ENCODE measurements at regions not wholly inside any gene's neighbourhood (a gene's known extent, or its start where the extent isn't known, plus 50 kb on each side); places are given as distances from the start of the nearest gene placed in this dataset.
"Not testable (repeated sequence)": the region's sequence is repeated elsewhere in the genome, so short reads cannot be mapped to it uniquely, and the experiment has no call there.

DNA sequence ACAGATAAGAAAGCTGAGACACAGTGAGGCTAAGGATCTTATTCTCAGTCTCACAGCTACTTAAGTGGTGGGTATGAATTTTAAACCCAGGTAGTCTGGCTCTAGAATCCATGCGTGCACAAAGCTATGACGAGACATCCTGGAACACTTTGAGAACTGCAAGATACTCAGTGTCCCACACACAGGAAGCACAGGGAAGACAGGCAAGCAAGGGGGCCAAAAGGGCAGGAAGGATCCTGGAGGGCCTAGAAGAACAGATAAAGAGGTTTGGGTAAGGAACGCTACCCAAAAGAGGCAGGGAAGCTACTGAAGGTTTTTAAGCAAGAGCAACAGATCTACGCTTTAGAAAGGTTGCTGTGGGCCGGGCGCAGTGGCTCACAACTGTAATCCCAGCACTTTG lies 99.1 kb upstream of the HES1 start:
- H3K36me3 ChIP-seq (ENCODE audit: control insufficient read depth, insufficient read depth, low read length), result no peaks in the 10 kb centered on the region
- H3K4me3 ChIP-seq (ENCODE audit: low read depth, low read length), result no peak overlapping the region
- DNase-seq (ENCODE audit: low read depth), result no peak
- no peaks in the 10 kb centered on the region for H3K27me3 ChIP-seq (ENCODE audit: control insufficient read depth, insufficient read depth, low read length)
- TF ChIP-seq, protein P1, sequence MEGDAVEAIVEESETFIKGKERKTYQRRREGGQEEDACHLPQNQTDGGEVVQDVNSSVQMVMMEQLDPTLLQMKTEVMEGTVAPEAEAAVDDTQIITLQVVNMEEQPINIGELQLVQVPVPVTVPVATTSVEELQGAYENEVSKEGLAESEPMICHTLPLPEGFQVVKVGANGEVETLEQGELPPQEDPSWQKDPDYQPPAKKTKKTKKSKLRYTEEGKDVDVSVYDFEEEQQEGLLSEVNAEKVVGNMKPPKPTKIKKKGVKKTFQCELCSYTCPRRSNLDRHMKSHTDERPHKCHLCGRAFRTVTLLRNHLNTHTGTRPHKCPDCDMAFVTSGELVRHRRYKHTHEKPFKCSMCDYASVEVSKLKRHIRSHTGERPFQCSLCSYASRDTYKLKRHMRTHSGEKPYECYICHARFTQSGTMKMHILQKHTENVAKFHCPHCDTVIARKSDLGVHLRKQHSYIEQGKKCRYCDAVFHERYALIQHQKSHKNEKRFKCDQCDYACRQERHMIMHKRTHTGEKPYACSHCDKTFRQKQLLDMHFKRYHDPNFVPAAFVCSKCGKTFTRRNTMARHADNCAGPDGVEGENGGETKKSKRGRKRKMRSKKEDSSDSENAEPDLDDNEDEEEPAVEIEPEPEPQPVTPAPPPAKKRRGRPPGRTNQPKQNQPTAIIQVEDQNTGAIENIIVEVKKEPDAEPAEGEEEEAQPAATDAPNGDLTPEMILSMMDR (IDR thresholded peaks at IDR 0.05; ENCODE audit: insufficient read depth, low read length, poor library complexity, severe bottlenecking), result no peak

DNA sequence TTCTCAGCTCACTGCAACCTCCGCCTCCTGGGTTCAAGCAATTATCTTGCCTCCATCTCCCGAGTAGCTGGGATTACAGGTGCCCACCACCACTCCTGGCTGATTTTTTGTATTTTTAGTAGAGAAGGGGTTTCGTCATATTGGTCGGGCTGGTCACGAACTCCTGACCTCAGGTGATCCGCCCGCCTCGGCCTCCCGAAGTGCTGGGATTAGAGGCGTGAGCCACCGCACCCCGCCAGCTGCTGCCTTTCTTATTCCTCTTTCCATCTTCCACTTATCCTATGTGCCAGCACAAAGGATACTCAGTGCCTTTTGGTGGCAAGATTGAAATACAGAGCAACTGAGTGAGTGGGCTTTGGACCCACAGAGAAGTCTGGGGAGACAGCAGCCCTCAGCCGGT lies 97.6 kb upstream of the HES1 start:
- H3K27me3 ChIP-seq (ENCODE audit: control insufficient read depth, insufficient read depth, low read length); H3K36me3 ChIP-seq (ENCODE audit: control insufficient read depth, insufficient read depth, low read length); H3K4me3 ChIP-seq (ENCODE audit: low read depth, low read length); DNase-seq (ENCODE audit: low read depth): not testable (repeated sequence)

DNA sequence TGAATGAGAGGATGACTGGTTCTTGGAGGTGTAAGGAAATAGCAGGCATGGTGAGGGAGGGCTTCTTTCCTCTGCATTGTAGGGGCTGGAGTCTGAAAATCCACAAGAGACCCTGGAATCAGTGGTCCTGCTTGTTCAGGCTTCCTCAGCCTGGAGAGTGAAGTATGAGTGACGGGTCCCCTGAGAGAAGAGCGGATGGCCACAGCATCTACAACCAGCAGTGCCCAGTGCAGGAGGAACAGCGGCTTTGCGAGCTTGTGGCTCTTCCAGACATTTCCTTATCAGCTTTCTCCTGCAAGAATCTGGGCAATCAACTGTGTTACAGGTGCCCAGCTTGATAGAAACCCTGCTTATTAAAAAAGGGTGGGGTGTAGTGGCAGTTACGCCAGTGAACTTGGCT lies 97.0 kb upstream of the HES1 start:
- Histone ChIP-seq H3K27me3 (ENCODE audit: control insufficient read depth, insufficient read depth, low read length) (no peaks in the 10 kb centered on the region), H3K36me3 (ENCODE audit: control insufficient read depth, insufficient read depth, low read length) (no peaks in the 10 kb centered on the region), H3K4me3 (ENCODE audit: low read depth, low read length) (no peak overlapping the region)
- DNase-seq (ENCODE audit: low read depth), result no peak
- TF ChIP-seq, protein P1 (IDR thresholded peaks at IDR 0.05; ENCODE audit: insufficient read depth, low read length, poor library complexity, severe bottlenecking), result no peak

DNA sequence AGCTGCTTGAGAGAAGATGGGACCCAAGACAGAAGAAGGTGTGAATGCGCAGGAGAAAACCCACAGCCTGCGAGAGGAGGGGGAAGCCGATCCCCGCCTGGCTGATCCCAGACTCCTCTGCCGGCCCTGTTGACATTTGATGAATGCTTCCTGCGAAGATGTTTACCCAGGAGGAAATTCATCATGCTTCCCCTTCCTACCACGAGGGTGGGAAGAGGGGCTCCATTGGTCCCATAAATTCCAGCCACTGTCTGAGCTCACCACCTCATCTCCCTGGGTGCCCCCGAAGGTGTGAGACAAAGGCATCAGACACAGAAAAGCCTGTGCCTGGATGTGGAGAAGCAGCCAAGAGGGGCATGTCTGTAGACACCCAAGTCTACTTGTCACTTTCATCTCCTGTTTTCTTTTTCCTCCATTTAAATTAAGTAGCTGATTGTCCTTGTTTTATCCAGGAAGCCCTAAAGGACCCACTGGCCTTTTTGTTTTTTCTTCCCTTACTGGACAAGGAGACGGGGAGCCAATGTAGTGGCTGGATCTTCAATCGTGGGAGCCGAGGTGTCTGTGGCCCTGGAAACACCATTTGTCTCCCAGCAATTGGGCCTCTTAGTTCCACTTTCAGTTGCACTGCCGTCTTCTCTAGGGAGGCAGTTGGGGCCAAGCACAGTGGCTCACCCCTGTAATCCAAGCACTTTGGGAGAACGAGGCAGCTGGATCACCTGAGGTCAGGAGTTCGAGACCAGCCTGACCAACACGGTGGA lies 95.3 kb upstream of the HES1 start:
- H3K4me3 ChIP-seq (ENCODE audit: low read depth, low read length), result no peak overlapping the region
- no peaks in the 10 kb centered on the region for H3K27me3 ChIP-seq (ENCODE audit: control insufficient read depth, insufficient read depth, low read length)
- TF ChIP-seq, protein P1 (IDR thresholded peaks at IDR 0.05; ENCODE audit: insufficient read depth, low read length, poor library complexity, severe bottlenecking), result no peak
- no peak for DNase-seq (ENCODE audit: low read depth)
- no peaks in the 10 kb centered on the region for H3K36me3 ChIP-seq (ENCODE audit: control insufficient read depth, insufficient read depth, low read length)

DNA sequence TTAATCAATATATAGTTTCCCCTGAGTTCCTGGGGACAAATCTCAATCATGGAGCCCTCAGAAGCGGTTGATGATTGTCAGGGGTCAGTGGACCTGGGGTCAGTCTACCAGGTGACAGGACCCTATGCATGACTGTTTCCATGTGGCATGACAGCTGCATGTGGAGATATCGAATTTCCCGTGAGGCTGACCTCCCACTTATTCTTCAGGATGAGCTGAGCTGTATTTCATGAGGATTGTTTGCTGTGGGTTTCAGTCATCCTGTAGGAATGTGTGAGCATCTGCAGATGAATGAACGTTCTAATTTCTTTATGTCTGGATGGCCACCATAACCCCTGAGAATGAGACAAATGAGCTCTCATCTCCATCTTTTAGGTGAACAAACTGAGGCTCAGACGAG lies 93.0 kb upstream of the HES1 start:
- H3K4me3 ChIP-seq (ENCODE audit: low read depth, low read length), result no peak overlapping the region
- DNase-seq (ENCODE audit: low read depth), result peak; percentile 82
- no peaks in the 10 kb centered on the region for H3K27me3 ChIP-seq (ENCODE audit: control insufficient read depth, insufficient read depth, low read length)
- TF ChIP-seq, protein P1 (IDR thresholded peaks at IDR 0.05; ENCODE audit: insufficient read depth, low read length, poor library complexity, severe bottlenecking), result no peak
- no peaks in the 10 kb centered on the region for H3K36me3 ChIP-seq (ENCODE audit: control insufficient read depth, insufficient read depth, low read length)

DNA sequence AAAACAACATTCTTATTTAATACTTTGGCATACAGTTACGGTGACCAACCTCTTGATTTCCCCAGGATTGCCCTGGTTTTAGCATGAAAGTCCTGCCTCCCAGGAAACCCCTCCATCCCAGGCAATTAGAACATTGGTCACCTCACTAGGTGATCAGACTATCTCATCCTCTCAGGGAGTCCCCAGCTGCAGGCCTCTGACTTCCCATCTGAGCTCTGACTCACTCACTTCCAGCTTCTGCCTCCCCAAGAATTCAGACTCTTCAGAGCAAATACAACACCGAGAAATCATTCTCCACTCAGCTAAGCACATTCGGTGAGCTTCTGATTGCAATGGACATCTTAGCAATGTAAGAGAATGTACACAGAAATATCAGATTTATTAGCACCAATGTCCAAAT lies 92.4 kb upstream of the HES1 start:
- no peak overlapping the region for H3K4me3 ChIP-seq (ENCODE audit: low read depth, low read length)
- DNase-seq (ENCODE audit: low read depth), result peak; percentile 70
- no peaks in the 10 kb centered on the region for H3K27me3 ChIP-seq (ENCODE audit: control insufficient read depth, insufficient read depth, low read length)
- TF ChIP-seq, protein P1 (IDR thresholded peaks at IDR 0.05; ENCODE audit: insufficient read depth, low read length, poor library complexity, severe bottlenecking), result no peak
- no peaks in the 10 kb centered on the region for H3K36me3 ChIP-seq (ENCODE audit: control insufficient read depth, insufficient read depth, low read length)
